ENCODE measurements at regions not wholly inside any gene's neighbourhood (a gene's known extent, or its start where the extent isn't known, plus 50 kb on each side); places are given as distances from the start of the nearest gene placed in this dataset.

- Histone ChIP-seq H3K36me3 (ENCODE audit: control insufficient read depth in 2 of 2, extremely low read depth in 1 of 2, insufficient read depth in 2 of 2, low read length in 2 of 2) (no peaks in the 10 kb centered on the region), H3K9ac (replicated peaks; ENCODE audit: extremely low read depth, insufficient read depth, low read length) (no peak overlapping the region), H4K20me1 (replicated peaks; ENCODE audit: control insufficient read depth, extremely low read depth, insufficient read depth, low read length) (no peaks in the 10 kb centered on the region), H3K79me2 (ENCODE audit: control insufficient read depth, insufficient read depth, low read length) (no peaks in the 10 kb centered on the region), H2AFZ (ENCODE audit: low read depth, low read length) (no peak overlapping the region), H3K9me1 (replicated peaks; ENCODE audit: control insufficient read depth, extremely low read depth, insufficient read depth, low read length) (no peaks in the 10 kb centered on the region), H3K27ac (ENCODE audit: insufficient read depth, low read depth, low read length) (no peak overlapping the region), H3K27me3 (ENCODE audit: control insufficient read depth in 2 of 2, insufficient read depth in 2 of 2, low read length in 2 of 2) (no peaks in the 10 kb centered on the region), H3K4me3 (replicated peaks in 1 of 3; ENCODE audit: insufficient read depth in 1 of 3, low read depth in 1 of 3, low read length in 3 of 3) (no peak overlapping the region), H3K4me2 (ENCODE audit: insufficient read depth, low read length) (no peak overlapping the region), H3K4me1 (ENCODE audit: control insufficient read depth, extremely low read depth, insufficient read depth, low read length) (no peaks in the 10 kb centered on the region), H3K9me3 (replicated peaks; ENCODE audit: control insufficient read depth, insufficient read depth, low read length) (peaks cover 6% of the 10 kb centered on the region)
- intact Hi-C loops (cut with micrococcal nuclease) (no loop called here), dilution Hi-C loops (cut with MboI; ENCODE audit: extremely low pct_ligation_motif_present, low sequenced_read_pairs) (no loop called here)
- no TSS peak for BruUV-seq (replicated peaks)
- ChIA-PET CTCF (no interaction called here), POLR2A (no interaction called here)
- TF ChIP-seq JUN (IDR thresholded peaks at IDR 0.05; ENCODE audit: borderline replicate concordance, insufficient read depth, insufficient read length, low read depth) (no peak), CTCF (IDR thresholded peaks at IDR 0.05; ENCODE audit: extremely low read depth in 1 of 2, insufficient read depth in 1 of 2, low read depth in 1 of 2, low read length in 2 of 2) (no peak), GATA2 (IDR thresholded peaks at IDR 0.05; ENCODE audit: insufficient read depth, insufficient read length, low read depth, low read length) (no peak), MYC (IDR thresholded peaks at IDR 0.05; ENCODE audit: low read depth, low read length) (no peak), EZH2 (IDR thresholded peaks at IDR 0.05; ENCODE audit: borderline replicate concordance, low read depth, low read length, severe bottlenecking) (no peak), POLR2AphosphoS5 (IDR thresholded peaks at IDR 0.05; ENCODE audit: insufficient read depth, low read depth, low read length) (no peak), FOS (IDR thresholded peaks at IDR 0.05; ENCODE audit: borderline replicate concordance, insufficient read depth, low read length) (no peak), POLR2A (IDR thresholded peaks at IDR 0.05; ENCODE audit: low read depth, low read length) (no peak)
- TF ChIP-seq, protein P1, sequence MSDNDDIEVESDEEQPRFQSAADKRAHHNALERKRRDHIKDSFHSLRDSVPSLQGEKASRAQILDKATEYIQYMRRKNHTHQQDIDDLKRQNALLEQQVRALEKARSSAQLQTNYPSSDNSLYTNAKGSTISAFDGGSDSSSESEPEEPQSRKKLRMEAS (IDR thresholded peaks at IDR 0.05; ENCODE audit: insufficient read depth, insufficient read length) = no peak
- no peak for FAIRE-seq
- DNase-seq (ENCODE audit: low read depth, low spot score) = no peak
Observed at GRCh38 chr14:105935384-105935783, 409.0 kb downstream of the TMEM121 start.

All from endothelial cell of umbilical vein (primary cell).